Endodermal cell (in vitro differentiated cells): ENCODE measurements at regions not wholly inside any gene's neighbourhood (a gene's known extent, or its start where the extent isn't known, plus 50 kb on each side); places are given as distances from the start of the nearest gene placed in this dataset.

Experiments used
- DNase-seq: peaks from one replicate; pipeline ENCODE4 v3.0.0-alpha.2; 2017
- H3K27ac ChIP-seq: 2 replicates; pipeline ENCODE4 v1.5.1; 2013; ENCODE audit warnings: mild to moderate bottlenecking, low read depth, low read length, moderate library complexity
- H3K27me3 ChIP-seq: 2 replicates; pipeline ENCODE4 v1.6.1; 2013; ENCODE audit warnings: mild to moderate bottlenecking, low read length, moderate library complexity; ENCODE audit not compliant: insufficient read depth, control insufficient read depth, poor library complexity, severe bottlenecking
- H3K36me3 ChIP-seq: 2 replicates; pipeline ENCODE4 v1.7.0; 2013; ENCODE audit warnings: mild to moderate bottlenecking, low read length, moderate library complexity; ENCODE audit not compliant: control insufficient read depth, insufficient read depth
- H3K4me1 ChIP-seq: one replicate; pipeline ENCODE4 v1.7.0; 2013; ENCODE audit warnings: low read length; ENCODE audit not compliant: control insufficient read depth, insufficient read depth
- H3K4me3 ChIP-seq: 2 replicates; pipeline ENCODE4 v1.5.1; 2013; ENCODE audit warnings: mild to moderate bottlenecking, low read length, moderate library complexity
- H3K9ac ChIP-seq: 2 replicates; pipeline ENCODE4 v1.6.1; 2013; ENCODE audit warnings: mild to moderate bottlenecking, low read length, moderate library complexity; ENCODE audit not compliant: poor library complexity, severe bottlenecking; ENCODE audit errors: extremely low read depth
- H3K9me3 ChIP-seq: 2 replicates; pipeline ENCODE4 v1.6.1; 2013; ENCODE audit warnings: mild to moderate bottlenecking, low read length, moderate library complexity; ENCODE audit not compliant: control insufficient read depth
- H3K27ac Mint-ChIP-seq: 2 replicates; pipeline ENCODE4 v1.8.0; 2020; ENCODE audit warnings: mixed read lengths
- H3K27me3 Mint-ChIP-seq: 2 replicates; pipeline ENCODE4 v1.8.0; 2021; ENCODE audit warnings: mild to moderate bottlenecking, mixed read lengths; ENCODE audit not compliant: insufficient read depth
- H3K36me3 Mint-ChIP-seq: 2 replicates; pipeline ENCODE4 v1.8.0; 2020; ENCODE audit warnings: low read depth, mixed read lengths
- H3K4me1 Mint-ChIP-seq: 2 replicates; pipeline ENCODE4 v1.8.0; 2020; ENCODE audit warnings: mixed read lengths
- H3K4me3 Mint-ChIP-seq: 2 replicates; pipeline ENCODE4 v1.8.0; 2020; ENCODE audit warnings: mild to moderate bottlenecking, moderate library complexity, mixed read lengths
- H3K9me3 Mint-ChIP-seq: 2 replicates; pipeline ENCODE4 v1.8.0; 2020; ENCODE audit warnings: mild to moderate bottlenecking, mixed read lengths
- CTCF ChIP-seq: fragments of 200-600 bp; sonication (generic); conservative IDR thresholded peaks from 2 replicates; pipeline ENCODE4 v1.5.0; 2021; ENCODE audit warnings: antibody characterized with exemption, mild to moderate bottlenecking
- WGBS, 2 experiments: methylation state at CpG; one replicate each; pipeline versions ENCODE4 v1.1.5 to v1.1.7; 2013; ENCODE audit warnings: missing lambda C conversion rate in 2 of 2, mixed read lengths in 1 of 2; ENCODE audit not compliant: insufficient coverage in 1 of 2, insufficient read length in 1 of 2; 5-methylcytosine and 5-hydroxymethylcytosine counted together

- Mint-ChIP-seq H3K4me3 (no peak overlapping the region), H3K4me1 (no peaks in the 10 kb centered on the region), H3K27ac (no peak overlapping the region), H3K27me3 (no peaks in the 10 kb centered on the region), H3K9me3 (no peaks in the 10 kb centered on the region), H3K36me3 (no peaks in the 10 kb centered on the region)
- WGBS, 2 experiments: 65% methylated on average over 2 of the region's 2 CpGs; no CpG with 5 or more reads in 1 of the 2 experiments
- H3K36me3 ChIP-seq: no peaks in the 10 kb centered on the region
- no peak overlapping the region for H3K4me3 ChIP-seq
- no peak overlapping the region for H3K27ac ChIP-seq
- no peaks in the 10 kb centered on the region for H3K27me3 ChIP-seq
- no peak for DNase-seq
- no peak overlapping the region for H3K9ac ChIP-seq
- H3K4me1 ChIP-seq: no peaks in the 10 kb centered on the region
- H3K9me3 ChIP-seq: no peaks in the 10 kb centered on the region
- TF ChIP-seq CTCF: no peak
These were observed 76.4 kb upstream of the TLR3 start for GRCh38 chr4:185992585-185992984.

- WGBS, 2 experiments: 84 to 91% methylated on average over 4 to 6 of the region's 6 CpGs
- no peaks in the 10 kb centered on the region for H3K27me3 ChIP-seq
- H3K27ac Mint-ChIP-seq: no peak overlapping the region
- no peaks in the 10 kb centered on the region for H3K4me1 ChIP-seq
- H3K36me3 ChIP-seq: no peaks in the 10 kb centered on the region
- no peak overlapping the region for H3K27ac ChIP-seq
- no peak for TF ChIP-seq CTCF
- no peaks in the 10 kb centered on the region for H3K36me3 Mint-ChIP-seq
- no peaks in the 10 kb centered on the region for H3K27me3 Mint-ChIP-seq
- no peak overlapping the region for H3K9ac ChIP-seq
- H3K4me3 ChIP-seq: no peak overlapping the region
- DNase-seq: no peak
- H3K9me3 ChIP-seq: no peaks in the 10 kb centered on the region
- no peak overlapping the region for H3K4me3 Mint-ChIP-seq
- H3K9me3 Mint-ChIP-seq: no peaks in the 10 kb centered on the region
- H3K4me1 Mint-ChIP-seq: no peaks in the 10 kb centered on the region
These were observed 75.5 kb upstream of the TLR3 start for GRCh38 chr4:185993328-185993973.

GRCh38 chr4:185994750-185995149 is 74.2 kb upstream of the TLR3 start:
- no peak for TF ChIP-seq CTCF
- no peak overlapping the region for H3K27ac Mint-ChIP-seq
- no peak for DNase-seq
- H3K36me3 Mint-ChIP-seq: no peaks in the 10 kb centered on the region
- no peaks in the 10 kb centered on the region for H3K27me3 ChIP-seq
- no peak overlapping the region for H3K4me3 Mint-ChIP-seq
- no peak overlapping the region for H3K9ac ChIP-seq
- WGBS, 2 experiments: 75% methylated on average over 1 of the region's 1 CpG; no CpG with 5 or more reads in 1 of the 2 experiments
- H3K4me3 ChIP-seq: no peak overlapping the region
- H3K9me3 ChIP-seq: no peaks in the 10 kb centered on the region
- no peaks in the 10 kb centered on the region for H3K9me3 Mint-ChIP-seq
- H3K4me1 Mint-ChIP-seq: no peaks in the 10 kb centered on the region
- no peaks in the 10 kb centered on the region for H3K4me1 ChIP-seq
- H3K27me3 Mint-ChIP-seq: no peaks in the 10 kb centered on the region
- no peaks in the 10 kb centered on the region for H3K36me3 ChIP-seq
- H3K27ac ChIP-seq: no peak overlapping the region
